ENCODE measurements at regions not wholly inside any gene's neighbourhood (a gene's known extent, or its start where the extent isn't known, plus 50 kb on each side); places are given as distances from the start of the nearest gene placed in this dataset.
A peak's percentile ranks its signal among the peaks of the same experiment; 100 is the strongest.

DNA sequence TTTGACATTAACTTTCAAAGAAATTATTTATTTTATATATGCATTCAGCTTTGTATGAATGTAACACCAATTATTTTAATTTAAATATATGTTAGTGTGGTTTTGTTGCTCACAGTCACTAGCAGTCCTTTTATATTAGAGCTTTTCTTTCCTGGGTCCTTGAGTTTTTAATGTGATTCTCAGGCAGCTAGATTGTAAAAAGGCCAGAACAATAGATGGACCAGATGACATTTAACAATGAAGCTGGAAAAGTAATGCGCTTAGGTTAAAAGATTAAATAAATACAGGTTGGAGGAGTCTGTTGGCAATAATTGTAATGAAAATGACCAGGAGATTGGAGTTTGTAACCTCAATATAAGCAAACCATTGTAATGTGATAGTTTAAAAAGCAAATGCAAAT lies 171.1 kb downstream of the FTCDNL1 start:
- no peaks in the 10 kb centered on the region for H3K36me3 Mint-ChIP-seq
- H3K27ac Mint-ChIP-seq, result no peak overlapping the region
- no peaks in the 10 kb centered on the region for H3K27me3 ChIP-seq (ENCODE audit: control insufficient read depth in 2 of 2, insufficient read depth in 2 of 2, low read length in 2 of 2)
- H4K20me1 ChIP-seq (ENCODE audit: insufficient read depth, low read length), result no peaks in the 10 kb centered on the region
- no peak overlapping the region for H2AFZ ChIP-seq (ENCODE audit: insufficient read depth, low read depth, low read length, poor library complexity, severe bottlenecking)
- peaks cover 0 to 2% (median 1%) of the 10 kb centered on the region in 3 donors for H3K27me3 Mint-ChIP-seq (ENCODE audit: low read depth in 3 of 3)
- peaks cover 0 to 9% of the 10 kb centered on the region in 2 donors for H3K4me1 ChIP-seq (ENCODE audit: control insufficient read depth in 1 of 2, insufficient read depth in 2 of 2, low read length in 2 of 2)
- no peak for TF ChIP-seq CTCF (IDR thresholded peaks at IDR 0.05)
- no peaks in the 10 kb centered on the region for H3K79me2 ChIP-seq (ENCODE audit: insufficient read depth, low read length)
- peaks cover 12% of the 10 kb centered on the region for H3K4me1 Mint-ChIP-seq
- intact Hi-C loops (cut with micrococcal nuclease), result no loop called here
- no peaks in the 10 kb centered on the region for H3K36me3 ChIP-seq (replicated peaks in 1 of 2; ENCODE audit: control insufficient read depth in 1 of 2, insufficient read depth in 2 of 2, low read length in 2 of 2)
- H3K4me3 Mint-ChIP-seq, result no peak overlapping the region
- H3K4me2 ChIP-seq (replicated peaks; ENCODE audit: extremely low read depth, low read length, poor library complexity, severe bottlenecking), result no peak overlapping the region
- peaks cover 0 to 1% (median 0%) of the 10 kb centered on the region in 7 donors for H3K9me3 Mint-ChIP-seq
- no peak overlapping the region for H3K4me3 ChIP-seq (replicated peaks in 1 of 3; ENCODE audit: low read depth in 2 of 3, low read length in 3 of 3)
- H3K9ac ChIP-seq (ENCODE audit: insufficient read depth, low read length, poor library complexity, severe bottlenecking), result no peak overlapping the region
- no peak overlapping the region for H3K27ac ChIP-seq (ENCODE audit: low read depth in 1 of 2, low read length in 2 of 2)
- DNase-seq, result no peak
- 100% methylated on average over 1 of the region's 1 CpG for WGBS (ENCODE audit: insufficient coverage)
- H3K9me3 ChIP-seq (replicated peaks in 1 of 2; ENCODE audit: control insufficient read depth in 1 of 2, insufficient read depth in 1 of 2, low read length in 2 of 2), result no peaks in the 10 kb centered on the region

GRCh38 chr2:199677881-199678280 lies 173.1 kb downstream of the FTCDNL1 start:
- no peak overlapping the region for H3K9ac ChIP-seq (ENCODE audit: insufficient read depth, low read length, poor library complexity, severe bottlenecking)
- DNase-seq, result no peak
- no peak overlapping the region for H3K4me3 Mint-ChIP-seq
- H2AFZ ChIP-seq (ENCODE audit: insufficient read depth, low read depth, low read length, poor library complexity, severe bottlenecking), result no peak overlapping the region
- no CpG with 5 or more reads among the region's 4 CpGs for WGBS (ENCODE audit: insufficient coverage)
- no peaks in the 10 kb centered on the region for H3K79me2 ChIP-seq (ENCODE audit: insufficient read depth, low read length)
- H3K9me3 ChIP-seq (replicated peaks in 1 of 2; ENCODE audit: control insufficient read depth in 1 of 2, insufficient read depth in 1 of 2, low read length in 2 of 2), result no peaks in the 10 kb centered on the region
- peak overlapping the region in 1 of 7 donors; percentile 12 for H3K27ac Mint-ChIP-seq
- TF ChIP-seq CTCF (IDR thresholded peaks at IDR 0.05), result no peak
- H3K36me3 Mint-ChIP-seq, result no peaks in the 10 kb centered on the region
- H4K20me1 ChIP-seq (ENCODE audit: insufficient read depth, low read length), result no peaks in the 10 kb centered on the region
- H3K27me3 Mint-ChIP-seq (ENCODE audit: low read depth in 3 of 3), result peaks cover 0 to 3% (median 1%) of the 10 kb centered on the region in 3 donors
- peaks cover 11% of the 10 kb centered on the region for H3K4me1 Mint-ChIP-seq
- H3K4me2 ChIP-seq (replicated peaks; ENCODE audit: extremely low read depth, low read length, poor library complexity, severe bottlenecking), result no peak overlapping the region
- no peaks in the 10 kb centered on the region for H3K27me3 ChIP-seq (ENCODE audit: control insufficient read depth in 2 of 2, insufficient read depth in 2 of 2, low read length in 2 of 2)
- H3K27ac ChIP-seq (ENCODE audit: low read depth in 1 of 2, low read length in 2 of 2), result no peak overlapping the region
- no peak overlapping the region for H3K4me3 ChIP-seq (replicated peaks in 1 of 3; ENCODE audit: low read depth in 2 of 3, low read length in 3 of 3)
- peaks cover 0 to 9% of the 10 kb centered on the region in 2 donors for H3K4me1 ChIP-seq (ENCODE audit: control insufficient read depth in 1 of 2, insufficient read depth in 2 of 2, low read length in 2 of 2)
- intact Hi-C loops (cut with micrococcal nuclease), result no loop called here
- H3K9me3 Mint-ChIP-seq, result peaks cover 0 to 2% (median 0%) of the 10 kb centered on the region in 7 donors
- no peaks in the 10 kb centered on the region for H3K36me3 ChIP-seq (replicated peaks in 1 of 2; ENCODE audit: control insufficient read depth in 1 of 2, insufficient read depth in 2 of 2, low read length in 2 of 2)

Data from CD14-positive monocyte (primary cell).